ENCODE measurements at regions not wholly inside any gene's neighbourhood (a gene's known extent, or its start where the extent isn't known, plus 50 kb on each side); places are given as distances from the start of the nearest gene placed in this dataset.
A peak's percentile ranks its signal among the peaks of the same experiment; 100 is the strongest.

DNA sequence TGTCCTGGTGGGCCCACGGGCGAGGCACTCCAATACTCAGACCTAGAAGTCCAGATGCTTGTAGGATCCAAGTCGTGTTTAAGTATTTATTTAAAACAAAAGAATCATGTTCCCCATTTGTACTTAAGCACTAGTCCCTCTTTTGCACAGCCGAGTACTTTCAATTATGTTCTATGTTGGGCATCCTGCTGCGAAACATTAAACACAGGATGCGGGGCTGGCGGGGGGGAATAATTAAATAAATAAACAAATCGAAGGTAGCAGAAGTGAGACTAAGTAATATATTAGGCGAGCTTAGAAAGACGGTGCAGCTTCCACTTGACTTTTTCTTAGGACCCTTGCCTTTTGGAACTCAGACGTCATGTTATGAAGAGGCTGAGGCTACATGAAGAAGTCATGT is 1129.2 kb upstream of the ACO1 start:
- Histone ChIP-seq H3K4me3 (no peak overlapping the region), H3K27ac (no peak overlapping the region), H3K4me1 (replicated peaks in 1 of 2) (no peaks in the 10 kb centered on the region)
- 40 to 100% (median 88%) methylated on average over 1 to 10 of the region's 11 CpGs for WGBS, 10 experiments
- ATAC-seq (replicated peaks in 6 of 8) = no peak
- in situ Hi-C loops (cut with MboI; ENCODE audit: low pct_unique_long_range_greater_than_20kb in 2 of 9, low sequenced_read_pairs in 9 of 9, unreplicated experiment in 9 of 9) = loop anchor here in 1 of 9 experiments (25.0 kb wide), 1 partner anchor 107 kb away; no protein-coding TSS in a partner anchor

DNA sequence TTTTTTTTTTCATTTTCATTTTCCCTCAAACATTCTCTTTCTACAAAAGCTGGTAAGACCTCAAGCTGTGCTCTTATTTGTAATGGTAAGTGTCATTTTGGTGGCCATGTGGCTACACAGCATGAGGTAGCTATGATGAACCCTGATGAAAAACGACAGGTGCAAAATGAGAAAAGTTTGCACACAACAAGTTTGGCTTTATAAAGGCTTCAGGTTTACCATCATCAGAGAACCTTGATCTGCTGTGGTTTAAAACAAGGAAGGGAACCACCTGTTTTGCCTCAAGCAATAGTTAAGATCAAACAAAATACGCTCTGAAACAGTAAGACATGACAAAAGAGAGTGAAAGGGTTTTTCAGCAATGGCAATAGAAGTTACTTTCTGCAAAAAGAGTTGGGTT is 1124.6 kb upstream of the ACO1 start:
- H3K27ac ChIP-seq = no peak overlapping the region
- H3K4me3 ChIP-seq = no peak overlapping the region
- no peaks in the 10 kb centered on the region for H3K4me1 ChIP-seq (replicated peaks in 1 of 2)
- 0 to 62% (median 27%) methylated on average over 1 to 2 of the region's 2 CpGs for WGBS, 10 experiments
- in situ Hi-C loops (cut with MboI; ENCODE audit: low pct_unique_long_range_greater_than_20kb in 2 of 9, low sequenced_read_pairs in 9 of 9, unreplicated experiment in 9 of 9) = loop anchor here in 1 of 9 experiments (25.0 kb wide), 1 partner anchor 102 kb away; no protein-coding TSS in a partner anchor
- ATAC-seq (replicated peaks in 6 of 8) = no peak

DNA sequence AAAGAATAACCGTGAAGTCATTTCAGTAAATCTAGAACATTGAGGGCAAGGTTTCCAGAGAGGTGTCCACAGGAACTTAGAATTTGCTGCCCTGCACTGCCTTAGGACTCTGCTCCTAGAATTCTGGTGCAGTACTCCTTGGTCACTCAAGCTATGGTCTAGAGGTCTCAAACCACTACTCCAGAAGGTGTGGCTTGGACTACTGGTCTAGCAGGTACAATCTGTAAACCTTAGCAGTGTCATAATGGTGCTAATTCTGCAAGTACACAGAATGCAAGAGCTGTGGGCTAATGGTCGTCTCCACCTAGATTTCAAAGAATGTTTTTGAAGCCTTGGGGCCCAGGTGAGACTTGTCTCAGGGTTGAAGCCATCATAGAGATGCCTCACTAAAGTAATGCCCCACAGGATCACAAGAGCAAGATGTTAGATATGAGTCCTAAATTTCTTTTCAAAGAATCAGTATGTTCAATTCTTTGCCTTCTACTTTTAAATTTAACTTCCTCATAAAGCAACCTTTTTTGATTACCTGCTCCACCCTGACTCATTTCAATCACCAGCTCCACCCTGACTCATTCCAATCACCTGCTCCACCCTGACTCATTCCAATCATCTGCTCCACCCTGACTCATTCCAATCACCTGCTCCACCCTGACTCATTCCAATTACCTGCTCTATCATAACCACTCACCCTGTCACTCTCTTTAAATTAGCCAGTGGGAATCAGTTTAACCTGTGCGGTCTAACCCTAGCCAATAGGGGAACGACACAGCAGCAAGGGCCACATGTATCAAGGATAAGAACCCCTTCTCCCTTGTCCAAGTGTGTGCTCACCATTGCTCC is 1111.8 kb upstream of the ACO1 start:
- WGBS, 10 experiments = 0 to 100% (median 66%) methylated on average over 1 to 3 of the region's 4 CpGs; no CpG with 5 or more reads in 2 of the 10 experiments
- peak in 1 of 8 experiments; percentile 59 for ATAC-seq (replicated peaks in 6 of 8)
- in situ Hi-C loops (cut with MboI; ENCODE audit: low pct_unique_long_range_greater_than_20kb in 2 of 9, low sequenced_read_pairs in 9 of 9, unreplicated experiment in 9 of 9) = loop anchor here in 1 of 9 experiments (25.0 kb wide), 1 partner anchor 90 kb away; no protein-coding TSS in a partner anchor
- no peak overlapping the region for H3K4me3 ChIP-seq
- no peaks in the 10 kb centered on the region for H3K4me1 ChIP-seq (replicated peaks in 1 of 2)
- no peak overlapping the region for H3K27ac ChIP-seq

DNA sequence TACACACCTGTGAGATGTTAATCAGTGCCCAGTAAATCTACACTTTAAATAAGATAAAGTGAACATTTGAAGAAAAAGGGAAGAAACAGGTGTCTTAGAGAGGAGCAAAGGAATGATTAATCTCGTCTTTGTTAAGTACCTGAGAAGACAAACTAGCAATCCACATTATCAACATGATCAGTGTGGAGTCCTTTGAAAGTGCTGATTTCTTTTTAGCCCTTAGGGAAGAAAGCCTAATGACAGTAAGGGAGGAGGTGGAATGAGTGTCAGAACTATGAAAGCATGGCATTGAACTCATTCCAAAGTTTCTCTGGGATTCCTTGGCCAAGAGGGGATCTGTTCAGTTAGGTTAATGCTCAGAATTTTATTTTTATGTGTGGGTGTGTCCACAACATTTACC is 1109.0 kb upstream of the ACO1 start:
- Histone ChIP-seq H3K4me3 (no peak overlapping the region), H3K27ac (no peak overlapping the region), H3K4me1 (replicated peaks in 1 of 2) (no peaks in the 10 kb centered on the region)
- in situ Hi-C loops (cut with MboI; ENCODE audit: low pct_unique_long_range_greater_than_20kb in 2 of 9, low sequenced_read_pairs in 9 of 9, unreplicated experiment in 9 of 9) = no loop called here
- 0 to 100% (median 24%) methylated on average over 1 of the region's 1 CpG; no CpG with 5 or more reads in 4 of the 10 experiments for WGBS, 10 experiments
- no peak for ATAC-seq (replicated peaks in 6 of 8)

DNA sequence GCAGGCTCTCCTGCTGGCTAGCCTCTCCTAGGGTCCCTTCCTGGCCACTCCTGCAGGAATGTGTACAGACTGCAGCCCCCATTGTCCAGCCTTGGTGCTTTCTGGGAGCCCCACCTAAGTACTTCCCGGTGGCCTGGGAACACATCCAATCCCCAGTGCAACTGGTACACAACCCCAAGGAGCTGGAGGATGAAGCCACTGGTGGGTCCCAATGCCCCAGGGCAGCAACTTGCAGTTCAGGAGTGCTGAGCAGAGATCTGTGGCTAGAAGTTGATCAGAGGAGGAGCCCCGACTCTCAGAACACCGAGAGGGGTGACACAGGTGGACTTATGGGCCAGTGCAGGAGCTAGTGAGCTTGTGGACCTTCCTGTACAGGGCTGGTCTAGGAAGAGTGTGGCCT is 1093.7 kb upstream of the ACO1 start:
- in situ Hi-C loops (cut with MboI; ENCODE audit: low pct_unique_long_range_greater_than_20kb in 2 of 9, low sequenced_read_pairs in 9 of 9, unreplicated experiment in 9 of 9) = no loop called here

DNA sequence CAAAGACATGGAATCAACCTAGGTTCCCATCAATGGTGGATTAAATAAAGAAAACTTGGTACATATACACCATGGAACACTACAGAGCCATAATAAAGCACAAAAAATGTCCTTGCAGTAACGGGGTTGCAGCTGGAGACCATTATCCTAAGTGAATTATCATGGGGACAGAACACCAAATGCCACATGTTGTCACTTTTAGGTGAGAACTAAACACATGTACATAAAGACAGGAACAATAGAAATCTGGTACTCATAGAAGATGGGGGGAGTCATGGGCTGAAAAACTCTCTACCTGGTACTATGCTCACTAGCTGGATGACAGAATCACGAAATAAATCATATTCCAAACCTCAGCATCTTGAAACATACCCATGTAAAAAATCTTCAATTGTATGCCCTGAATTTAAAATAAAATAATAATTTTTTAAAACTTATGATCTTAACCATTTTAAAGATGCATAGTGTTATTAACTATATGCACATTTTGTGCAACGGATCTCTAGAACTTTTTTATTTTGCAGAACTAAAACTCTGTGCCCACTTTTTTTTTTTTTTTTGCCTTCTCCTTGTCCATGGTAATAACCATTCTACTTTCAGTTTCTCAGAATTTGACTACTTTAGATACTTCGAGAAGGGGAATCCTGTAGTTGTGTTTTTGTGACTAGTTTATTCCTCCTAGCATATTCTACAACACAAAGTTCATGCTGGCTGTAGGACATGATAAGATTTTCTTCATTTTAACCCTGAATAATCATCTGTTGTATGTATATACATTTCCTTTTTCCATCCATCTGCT is 1081.6 kb upstream of the ACO1 start:
- in situ Hi-C loops (cut with MboI; ENCODE audit: low pct_unique_long_range_greater_than_20kb in 2 of 9, low sequenced_read_pairs in 9 of 9, unreplicated experiment in 9 of 9) = no loop called here
- Histone ChIP-seq H3K4me1 (replicated peaks in 1 of 2) (no peaks in the 10 kb centered on the region), H3K4me3 (no peak overlapping the region), H3K27ac (no peak overlapping the region)
- 0 to 91% (median 83%) methylated on average over 2 to 4 of the region's 4 CpGs for WGBS, 10 experiments
- no peak for ATAC-seq (replicated peaks in 6 of 8)

More for the DNA sequence above, 1093.7 kb upstream of the ACO1 start:
- Histone ChIP-seq H3K4me1 (replicated peaks in 1 of 2) (no peaks in the 10 kb centered on the region), H3K27ac (no peak overlapping the region), H3K4me3 (no peak overlapping the region)
- no peak for ATAC-seq (replicated peaks in 6 of 8)
- 20 to 100% (median 83%) methylated on average over 1 of the region's 3 CpGs; no CpG with 5 or more reads in 7 of the 10 experiments for WGBS, 10 experiments

DNA sequence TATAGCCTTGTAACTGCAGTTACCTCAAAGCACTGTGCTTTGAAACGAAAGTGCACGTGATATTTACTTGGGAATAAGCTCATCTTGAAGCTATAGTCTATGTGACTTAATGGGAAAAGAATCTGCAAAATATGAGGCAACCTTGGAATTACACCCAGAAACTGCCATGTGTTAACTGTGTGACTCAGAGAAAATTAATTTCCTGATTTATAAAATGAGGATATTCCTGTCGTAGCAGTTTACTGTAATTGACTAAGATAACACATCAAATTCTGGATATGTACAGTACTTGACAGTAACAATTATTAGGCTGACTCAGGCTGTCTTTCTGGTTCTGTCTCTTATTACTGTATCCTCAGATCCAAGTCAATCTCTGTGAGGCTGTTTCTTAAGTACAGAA is 1079.9 kb upstream of the ACO1 start:
- peak in 3 of 8 experiments; percentile 51 to 91 (median 60) for ATAC-seq (replicated peaks in 6 of 8)
- Histone ChIP-seq H3K27ac (no peak overlapping the region), H3K4me1 (replicated peaks in 1 of 2) (no peaks in the 10 kb centered on the region), H3K4me3 (no peak overlapping the region)
- in situ Hi-C loops (cut with MboI; ENCODE audit: low pct_unique_long_range_greater_than_20kb in 2 of 9, low sequenced_read_pairs in 9 of 9, unreplicated experiment in 9 of 9) = no loop called here
- 0 to 100% (median 0%) methylated on average over 1 to 3 of the region's 3 CpGs; no CpG with 5 or more reads in 3 of the 10 experiments for WGBS, 10 experiments

DNA sequence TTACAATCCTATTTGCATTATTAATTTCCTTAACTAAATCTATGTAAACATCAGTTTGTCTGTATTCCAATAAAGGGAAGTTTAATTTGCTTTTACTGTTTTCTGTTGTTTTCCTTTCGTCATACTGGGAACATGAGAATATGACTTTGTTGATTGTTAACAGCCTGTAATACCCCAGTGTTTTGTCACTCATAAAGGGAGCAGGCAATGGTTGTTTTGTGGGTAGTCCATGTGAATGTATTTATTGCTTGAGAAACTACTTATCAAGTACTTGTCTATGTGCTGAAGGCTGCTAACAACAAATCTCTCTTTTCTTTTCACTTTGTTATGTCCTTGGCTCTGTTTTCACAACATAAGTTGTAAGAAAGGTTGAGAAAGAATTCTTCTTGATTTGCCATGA is 1070.2 kb upstream of the ACO1 start:
- ATAC-seq (replicated peaks in 6 of 8) = no peak
- Histone ChIP-seq H3K27ac (no peak overlapping the region), H3K4me1 (replicated peaks in 1 of 2) (no peaks in the 10 kb centered on the region), H3K4me3 (no peak overlapping the region)
- in situ Hi-C loops (cut with MboI; ENCODE audit: low pct_unique_long_range_greater_than_20kb in 2 of 9, low sequenced_read_pairs in 9 of 9, unreplicated experiment in 9 of 9) = no loop called here
- WGBS, 10 experiments = 0 to 100% (median 64%) methylated on average over 1 of the region's 1 CpG; no CpG with 5 or more reads in 2 of the 10 experiments

DNA sequence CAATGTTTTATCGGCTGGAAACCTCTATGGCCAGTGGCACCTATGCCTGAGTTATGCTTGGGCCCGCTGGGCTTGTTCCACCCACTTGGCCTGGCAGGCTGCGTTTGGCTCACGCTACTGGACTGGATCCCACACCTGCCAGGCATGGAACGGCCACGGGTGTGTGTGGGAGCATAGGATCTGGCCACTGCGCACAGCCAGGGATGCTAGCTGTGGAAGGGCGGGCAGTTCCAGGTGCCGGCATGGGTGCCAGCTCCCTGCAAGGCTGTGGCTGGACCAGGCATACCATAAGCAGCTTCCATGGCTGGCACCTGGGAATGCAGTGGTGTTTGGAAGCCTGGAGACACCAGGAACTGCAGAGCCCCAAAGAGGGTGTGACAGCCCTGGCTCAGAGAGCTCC is 1063.9 kb upstream of the ACO1 start:
- in situ Hi-C loops (cut with MboI; ENCODE audit: low pct_unique_long_range_greater_than_20kb in 2 of 9, low sequenced_read_pairs in 9 of 9, unreplicated experiment in 9 of 9) = no loop called here
- Histone ChIP-seq H3K4me1 (replicated peaks in 1 of 2) (no peaks in the 10 kb centered on the region), H3K27ac (no peak overlapping the region), H3K4me3 (no peak overlapping the region)
- WGBS, 10 experiments = 47 to 100% (median 90%) methylated on average over 1 to 5 of the region's 9 CpGs; no CpG with 5 or more reads in 3 of the 10 experiments
- ATAC-seq (replicated peaks in 6 of 8) = no peak

DNA sequence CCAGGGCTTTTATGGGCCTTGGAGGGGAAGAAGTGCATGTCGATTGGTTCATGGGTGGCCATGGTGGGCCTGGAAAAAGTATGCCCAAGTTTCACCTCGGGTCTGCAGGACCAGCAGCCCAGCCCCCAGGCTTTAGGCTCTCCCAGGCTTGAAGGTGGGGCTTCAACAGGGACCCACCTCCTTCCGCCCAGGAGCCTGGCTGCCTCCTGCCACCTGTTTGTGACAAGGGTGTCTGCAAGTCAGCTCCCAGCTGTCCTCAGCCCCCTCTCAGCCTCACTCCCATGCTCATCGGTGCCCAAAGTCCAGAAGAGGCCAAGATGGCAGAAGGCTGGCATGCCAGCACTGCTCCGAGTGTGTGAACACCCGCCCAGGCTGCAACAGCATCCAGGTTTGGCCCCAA is 1063.2 kb upstream of the ACO1 start:
- ATAC-seq (replicated peaks in 6 of 8) = no peak
- WGBS, 10 experiments = 25 to 100% (median 74%) methylated on average over 1 to 4 of the region's 6 CpGs; no CpG with 5 or more reads in 4 of the 10 experiments
- no peak overlapping the region for H3K4me3 ChIP-seq
- no peak overlapping the region for H3K27ac ChIP-seq
- H3K4me1 ChIP-seq (replicated peaks in 1 of 2) = no peaks in the 10 kb centered on the region
- in situ Hi-C loops (cut with MboI; ENCODE audit: low pct_unique_long_range_greater_than_20kb in 2 of 9, low sequenced_read_pairs in 9 of 9, unreplicated experiment in 9 of 9) = no loop called here

DNA sequence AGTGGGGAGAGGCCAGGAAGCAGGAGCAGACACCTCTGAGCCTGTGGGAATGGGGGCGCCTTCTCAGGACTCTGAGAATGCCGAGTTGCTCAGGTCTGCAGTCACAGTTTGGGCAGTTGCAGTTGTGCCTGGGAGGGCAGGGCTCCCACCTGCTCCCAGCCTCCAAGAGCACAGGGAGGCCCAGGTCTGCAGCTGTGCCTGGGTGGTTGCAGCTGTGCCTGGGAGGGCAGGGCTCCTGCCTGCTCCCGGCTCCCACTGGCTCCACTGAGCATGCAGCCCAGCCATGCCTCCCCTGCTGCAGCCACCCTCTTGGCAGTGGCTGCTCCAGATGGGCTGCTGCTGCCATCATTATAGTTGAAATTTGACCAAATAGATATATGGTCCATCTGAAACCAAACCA is 1062.8 kb upstream of the ACO1 start:
- WGBS, 10 experiments = 67 to 76% methylated on average over 1 to 2 of the region's 3 CpGs; no CpG with 5 or more reads in 8 of the 10 experiments
- no peak for ATAC-seq (replicated peaks in 6 of 8)
- Histone ChIP-seq H3K4me3 (no peak overlapping the region), H3K27ac (no peak overlapping the region), H3K4me1 (replicated peaks in 1 of 2) (no peaks in the 10 kb centered on the region)
- in situ Hi-C loops (cut with MboI; ENCODE audit: low pct_unique_long_range_greater_than_20kb in 2 of 9, low sequenced_read_pairs in 9 of 9, unreplicated experiment in 9 of 9) = no loop called here

DNA sequence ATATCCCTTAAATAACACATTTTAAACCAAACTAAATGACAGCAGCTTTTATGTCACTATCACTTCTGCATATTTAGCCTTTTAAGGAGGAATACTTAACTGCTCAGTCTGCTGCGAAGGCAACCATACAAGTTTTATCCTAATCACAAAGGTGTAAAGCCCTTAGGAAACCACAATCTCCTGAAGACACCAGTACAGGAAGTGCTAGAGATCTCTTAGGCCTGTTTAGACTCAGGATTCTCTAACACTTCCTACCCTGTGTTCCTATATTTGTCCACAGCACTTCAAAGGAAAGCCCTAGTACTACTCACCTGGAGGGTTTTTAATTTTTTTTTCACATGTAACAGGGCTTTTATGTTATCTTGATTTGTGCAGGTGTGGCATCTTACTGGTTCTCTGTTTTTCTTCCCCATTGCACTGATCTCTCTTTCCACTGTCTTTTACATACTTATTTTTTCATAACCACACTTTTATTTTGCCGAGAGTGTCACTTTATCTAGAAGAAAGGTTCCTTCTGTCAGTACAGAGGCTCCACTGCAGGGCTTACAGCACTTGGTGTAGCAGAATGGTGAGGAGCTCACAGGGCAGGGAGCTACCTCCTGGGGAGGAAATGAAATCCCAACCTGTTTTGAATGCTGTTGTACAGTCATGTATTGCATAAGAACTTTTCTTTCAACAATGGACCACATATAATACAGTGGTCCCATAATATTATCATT is 1060.6 kb upstream of the ACO1 start:
- 0 to 100% (median 81%) methylated on average over 1 to 2 of the region's 2 CpGs for WGBS, 10 experiments
- in situ Hi-C loops (cut with MboI; ENCODE audit: low pct_unique_long_range_greater_than_20kb in 2 of 9, low sequenced_read_pairs in 9 of 9, unreplicated experiment in 9 of 9) = no loop called here
- H3K4me1 ChIP-seq (replicated peaks in 1 of 2) = no peaks in the 10 kb centered on the region
- no peak for ATAC-seq (replicated peaks in 6 of 8)
- no peak overlapping the region for H3K4me3 ChIP-seq
- no peak overlapping the region for H3K27ac ChIP-seq

DNA sequence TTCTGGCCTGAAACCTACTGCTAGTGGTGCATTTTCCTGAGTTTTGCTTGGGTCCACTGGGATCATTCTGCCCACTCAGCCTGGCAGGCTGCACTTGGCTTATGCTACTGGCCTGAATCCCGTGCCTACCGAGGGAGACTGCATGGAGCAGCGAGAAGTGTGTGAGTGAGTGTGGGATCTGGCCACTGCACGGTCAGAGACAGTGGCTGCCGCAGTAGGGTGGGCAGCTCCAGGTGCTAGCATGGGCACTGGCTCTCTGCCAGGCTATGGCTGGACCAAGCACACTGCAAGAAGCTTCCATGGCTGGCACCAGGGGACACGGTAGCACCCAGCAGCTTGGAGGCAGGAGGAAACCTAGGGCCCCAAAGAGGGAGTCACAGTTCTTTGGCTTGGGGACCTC is 1058.7 kb upstream of the ACO1 start:
- H3K27ac ChIP-seq = no peak overlapping the region
- ATAC-seq (replicated peaks in 6 of 8) = no peak
- no peak overlapping the region for H3K4me3 ChIP-seq
- H3K4me1 ChIP-seq (replicated peaks in 1 of 2) = no peaks in the 10 kb centered on the region
- in situ Hi-C loops (cut with MboI; ENCODE audit: low pct_unique_long_range_greater_than_20kb in 2 of 9, low sequenced_read_pairs in 9 of 9, unreplicated experiment in 9 of 9) = no loop called here
- 0 to 100% (median 100%) methylated on average over 1 to 2 of the region's 6 CpGs; no CpG with 5 or more reads in 5 of the 10 experiments for WGBS, 10 experiments

Measured in motor neuron (in vitro differentiated cells).